ENCODE measurements at regions not wholly inside any gene's neighbourhood (a gene's known extent, or its start where the extent isn't known, plus 50 kb on each side); places are given as distances from the start of the nearest gene placed in this dataset.
A peak's percentile ranks its signal among the peaks of the same experiment; 100 is the strongest.

GRCh38 chr6:170483413-170483812 is 69.7 kb downstream of the PSMB1 start:
- DNase-seq = no peak
- Histone ChIP-seq H3K4me3 (no peak overlapping the region), H3K9me3 (peaks cover 2% of the 10 kb centered on the region; the same call in 1 of the 2 replicates), H3K36me3 (no peaks in the 10 kb centered on the region), H3K27me3 (no peaks in the 10 kb centered on the region)

GRCh38 chr6:170480050-170480692 is 72.9 kb downstream of the PSMB1 start:
- Histone ChIP-seq H3K4me3 (no peak overlapping the region), H3K36me3 (no peaks in the 10 kb centered on the region), H3K27me3 (no peaks in the 10 kb centered on the region), H3K9me3 (peaks cover 2% of the 10 kb centered on the region; the same call in 1 of the 2 replicates)
- no peak for DNase-seq

GRCh38 chr6:170476360-170476759 is 76.7 kb downstream of the PSMB1 start:
- H3K4me3 ChIP-seq = no peak overlapping the region
- H3K9me3 ChIP-seq = no peaks in the 10 kb centered on the region
- no peaks in the 10 kb centered on the region for H3K27me3 ChIP-seq
- no peak for DNase-seq
- H3K36me3 ChIP-seq = no peaks in the 10 kb centered on the region

GRCh38 chr6:170475118-170475517 is 78.0 kb downstream of the PSMB1 start:
- Histone ChIP-seq H3K27me3 (no peaks in the 10 kb centered on the region), H3K36me3 (no peaks in the 10 kb centered on the region), H3K4me3 (no peak overlapping the region), H3K9me3 (no peaks in the 10 kb centered on the region)
- DNase-seq = no peak

- no peaks in the 10 kb centered on the region for H3K9me3 ChIP-seq
- no peaks in the 10 kb centered on the region for H3K36me3 ChIP-seq
- H3K4me3 ChIP-seq = no peak overlapping the region
- H3K27me3 ChIP-seq = no peaks in the 10 kb centered on the region
- no peak for DNase-seq
Observed at GRCh38 chr6:170473801-170474200, 79.3 kb downstream of the PSMB1 start.

- no peaks in the 10 kb centered on the region for H3K9me3 ChIP-seq
- H3K4me3 ChIP-seq = no peak overlapping the region
- H3K36me3 ChIP-seq = no peaks in the 10 kb centered on the region
- DNase-seq = no peak
- H3K27me3 ChIP-seq = no peaks in the 10 kb centered on the region
Observed at GRCh38 chr6:170473301-170473717, 79.8 kb downstream of the PSMB1 start.

GRCh38 chr6:170471491-170471890 is 81.6 kb downstream of the PSMB1 start:
- no peak overlapping the region for H3K4me3 ChIP-seq
- no peaks in the 10 kb centered on the region for H3K27me3 ChIP-seq
- no peaks in the 10 kb centered on the region for H3K9me3 ChIP-seq
- no peak for DNase-seq
- H3K36me3 ChIP-seq = no peaks in the 10 kb centered on the region

- no peaks in the 10 kb centered on the region for H3K36me3 ChIP-seq
- H3K27me3 ChIP-seq = no peaks in the 10 kb centered on the region
- no peaks in the 10 kb centered on the region for H3K9me3 ChIP-seq
- DNase-seq = no peak
- H3K4me3 ChIP-seq = no peak overlapping the region
Observed at GRCh38 chr6:170470734-170471133, 82.4 kb downstream of the PSMB1 start.

- no peaks in the 10 kb centered on the region for H3K36me3 ChIP-seq
- no peak for DNase-seq
- H3K9me3 ChIP-seq = no peaks in the 10 kb centered on the region
- H3K4me3 ChIP-seq = no peak overlapping the region
- no peaks in the 10 kb centered on the region for H3K27me3 ChIP-seq
Observed at GRCh38 chr6:170464524-170464979, 88.6 kb downstream of the PSMB1 start.

GRCh38 chr6:170464080-170464479 is 89.0 kb downstream of the PSMB1 start:
- no peaks in the 10 kb centered on the region for H3K36me3 ChIP-seq
- H3K27me3 ChIP-seq = no peaks in the 10 kb centered on the region
- DNase-seq = no peak
- no peaks in the 10 kb centered on the region for H3K9me3 ChIP-seq
- H3K4me3 ChIP-seq = no peak overlapping the region

- H3K36me3 ChIP-seq = no peaks in the 10 kb centered on the region
- H3K27me3 ChIP-seq = no peaks in the 10 kb centered on the region
- H3K9me3 ChIP-seq = no peaks in the 10 kb centered on the region
- no peak overlapping the region for H3K4me3 ChIP-seq
- no peak for DNase-seq
Observed at GRCh38 chr6:170463101-170463721, 89.9 kb downstream of the PSMB1 start.

- Histone ChIP-seq H3K4me3 (no peak overlapping the region), H3K36me3 (no peaks in the 10 kb centered on the region), H3K27me3 (no peaks in the 10 kb centered on the region), H3K9me3 (no peaks in the 10 kb centered on the region)
- DNase-seq = no peak
Observed at GRCh38 chr6:170462366-170463020, 90.6 kb downstream of the PSMB1 start.

GRCh38 chr6:170461556-170462365 is 91.3 kb downstream of the PSMB1 start:
- no peaks in the 10 kb centered on the region for H3K9me3 ChIP-seq
- no peak for DNase-seq
- no peaks in the 10 kb centered on the region for H3K36me3 ChIP-seq
- no peak overlapping the region for H3K4me3 ChIP-seq
- H3K27me3 ChIP-seq = no peaks in the 10 kb centered on the region

GRCh38 chr6:170461111-170461510 is 92.0 kb downstream of the PSMB1 start:
- no peak for DNase-seq
- Histone ChIP-seq H3K36me3 (no peaks in the 10 kb centered on the region), H3K27me3 (no peaks in the 10 kb centered on the region), H3K4me3 (no peak overlapping the region), H3K9me3 (no peaks in the 10 kb centered on the region)

- H3K9me3 ChIP-seq = no peaks in the 10 kb centered on the region
- H3K36me3 ChIP-seq = no peaks in the 10 kb centered on the region
- H3K4me3 ChIP-seq = no peak overlapping the region
- DNase-seq = no peak
- no peaks in the 10 kb centered on the region for H3K27me3 ChIP-seq
Observed at GRCh38 chr6:170460641-170461040, 92.5 kb downstream of the PSMB1 start.

GRCh38 chr6:170459451-170459850 is 93.7 kb downstream of the PSMB1 start:
- Histone ChIP-seq H3K36me3 (no peaks in the 10 kb centered on the region), H3K4me3 (no peak overlapping the region), H3K27me3 (no peaks in the 10 kb centered on the region), H3K9me3 (no peaks in the 10 kb centered on the region)
- DNase-seq = peak; percentile 42
